ENCODE measurements at regions not wholly inside any gene's neighbourhood (a gene's known extent, or its start where the extent isn't known, plus 50 kb on each side); places are given as distances from the start of the nearest gene placed in this dataset.

DNA sequence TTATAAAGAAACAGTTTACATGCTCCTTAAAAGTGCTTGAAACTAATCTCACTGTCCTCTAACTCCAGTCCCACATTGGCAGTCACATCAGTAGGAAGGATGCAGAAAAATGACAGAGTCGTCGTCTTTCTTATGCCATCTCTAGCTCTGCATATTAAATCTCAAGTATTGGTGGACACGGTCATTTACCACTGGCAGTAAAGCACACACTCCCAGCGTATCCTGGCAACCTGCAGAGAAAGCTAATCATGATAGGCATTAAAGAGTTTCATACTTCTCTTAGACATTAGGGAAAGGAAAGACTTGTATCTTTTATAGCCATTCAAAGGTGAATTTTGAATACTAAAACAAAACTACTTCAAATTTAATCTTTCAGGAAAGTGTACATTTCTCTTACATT is 202.0 kb upstream of the COBL start:
- no peaks in the 10 kb centered on the region for H3K27me3 ChIP-seq

DNA sequence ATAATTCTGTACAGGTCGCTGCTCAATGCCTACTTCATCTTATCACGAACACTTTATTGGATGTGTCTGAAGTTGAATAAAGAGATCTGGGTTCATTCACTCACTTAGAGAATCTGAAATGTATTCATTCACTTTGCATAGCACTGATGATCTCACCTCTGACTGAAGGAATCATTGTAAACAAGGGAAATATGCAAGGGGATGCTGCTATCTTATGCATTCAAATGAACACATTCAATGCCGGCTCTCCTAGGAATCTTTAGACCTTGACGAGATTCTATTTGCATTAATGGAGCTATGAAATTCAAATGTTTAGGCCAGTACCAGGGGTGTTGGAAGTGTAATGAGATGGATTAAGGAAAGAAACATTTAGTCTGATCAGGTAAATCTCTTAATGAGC is 200.6 kb upstream of the COBL start:
- H3K27ac ChIP-seq, result no peak overlapping the region
- DNase-seq, result no peak

More for the DNA sequence above, 202.0 kb upstream of the COBL start:
- H3K27ac ChIP-seq, result no peak overlapping the region
- intact Hi-C loops (cut with DNase I), result no loop called here
- H3K4me3 ChIP-seq, result no peak overlapping the region
- H3K9me3 ChIP-seq, result no peaks in the 10 kb centered on the region
- TF ChIP-seq POLR2A (IDR thresholded peaks at IDR 0.05) (no peak), EP300 (IDR thresholded peaks at IDR 0.05) (no peak), POLR2AphosphoS5 (IDR thresholded peaks at IDR 0.05) (no peak)
- TF ChIP-seq, protein P1, sequence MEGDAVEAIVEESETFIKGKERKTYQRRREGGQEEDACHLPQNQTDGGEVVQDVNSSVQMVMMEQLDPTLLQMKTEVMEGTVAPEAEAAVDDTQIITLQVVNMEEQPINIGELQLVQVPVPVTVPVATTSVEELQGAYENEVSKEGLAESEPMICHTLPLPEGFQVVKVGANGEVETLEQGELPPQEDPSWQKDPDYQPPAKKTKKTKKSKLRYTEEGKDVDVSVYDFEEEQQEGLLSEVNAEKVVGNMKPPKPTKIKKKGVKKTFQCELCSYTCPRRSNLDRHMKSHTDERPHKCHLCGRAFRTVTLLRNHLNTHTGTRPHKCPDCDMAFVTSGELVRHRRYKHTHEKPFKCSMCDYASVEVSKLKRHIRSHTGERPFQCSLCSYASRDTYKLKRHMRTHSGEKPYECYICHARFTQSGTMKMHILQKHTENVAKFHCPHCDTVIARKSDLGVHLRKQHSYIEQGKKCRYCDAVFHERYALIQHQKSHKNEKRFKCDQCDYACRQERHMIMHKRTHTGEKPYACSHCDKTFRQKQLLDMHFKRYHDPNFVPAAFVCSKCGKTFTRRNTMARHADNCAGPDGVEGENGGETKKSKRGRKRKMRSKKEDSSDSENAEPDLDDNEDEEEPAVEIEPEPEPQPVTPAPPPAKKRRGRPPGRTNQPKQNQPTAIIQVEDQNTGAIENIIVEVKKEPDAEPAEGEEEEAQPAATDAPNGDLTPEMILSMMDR (IDR thresholded peaks at IDR 0.05), result no peak
- H3K36me3 ChIP-seq, result no peaks in the 10 kb centered on the region
- DNase-seq, result no peak
- 39 to 79% methylated on average over 4 of the region's 4 CpGs for WGBS, 2 donors
- no peaks in the 10 kb centered on the region for H3K4me1 ChIP-seq

DNA sequence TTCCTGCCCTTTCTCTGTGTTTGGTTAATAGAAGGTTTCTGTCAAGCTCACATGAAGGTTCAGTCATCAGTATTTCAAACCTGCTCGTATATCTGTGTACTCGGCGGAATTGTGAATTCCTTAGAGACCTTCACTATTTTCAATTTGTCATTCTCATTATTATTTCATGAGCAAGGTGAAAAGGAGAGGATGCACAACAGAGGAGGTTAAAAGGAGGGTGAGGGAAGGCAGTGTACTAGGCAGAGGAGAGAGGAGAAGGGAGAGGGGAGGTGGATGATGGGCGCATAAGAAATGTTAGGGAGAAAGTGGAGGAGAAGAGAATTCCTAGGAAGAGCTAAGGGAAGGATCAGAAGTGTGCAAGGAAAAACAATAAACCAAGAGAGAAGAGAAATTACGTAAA is 185.0 kb upstream of the COBL start:
- 79 to 81% methylated on average over 5 of the region's 5 CpGs for WGBS, 2 donors
- Histone ChIP-seq H3K27ac (no peak overlapping the region), H3K4me1 (no peaks in the 10 kb centered on the region), H3K4me3 (no peak overlapping the region), H3K36me3 (no peaks in the 10 kb centered on the region), H3K27me3 (no peaks in the 10 kb centered on the region), H3K9me3 (no peaks in the 10 kb centered on the region)
- intact Hi-C loops (cut with DNase I), result no loop called here
- TF ChIP-seq POLR2AphosphoS5 (IDR thresholded peaks at IDR 0.05) (no peak), POLR2A (IDR thresholded peaks at IDR 0.05) (no peak), EP300 (IDR thresholded peaks at IDR 0.05) (no peak)
- TF ChIP-seq, protein P1 (IDR thresholded peaks at IDR 0.05), result no peak
- no peak for DNase-seq

More for the DNA sequence above, 200.6 kb upstream of the COBL start:
- TF ChIP-seq EP300 (IDR thresholded peaks at IDR 0.05) (no peak), POLR2AphosphoS5 (IDR thresholded peaks at IDR 0.05) (no peak), POLR2A (IDR thresholded peaks at IDR 0.05) (no peak)
- TF ChIP-seq, protein P1 (IDR thresholded peaks at IDR 0.05), result no peak
- no peaks in the 10 kb centered on the region for H3K36me3 ChIP-seq
- H3K4me1 ChIP-seq, result no peaks in the 10 kb centered on the region
- 78 to 95% methylated on average over 4 of the region's 4 CpGs for WGBS, 2 donors
- no peaks in the 10 kb centered on the region for H3K27me3 ChIP-seq
- no peaks in the 10 kb centered on the region for H3K9me3 ChIP-seq
- intact Hi-C loops (cut with DNase I), result no loop called here
- no peak overlapping the region for H3K4me3 ChIP-seq

DNA sequence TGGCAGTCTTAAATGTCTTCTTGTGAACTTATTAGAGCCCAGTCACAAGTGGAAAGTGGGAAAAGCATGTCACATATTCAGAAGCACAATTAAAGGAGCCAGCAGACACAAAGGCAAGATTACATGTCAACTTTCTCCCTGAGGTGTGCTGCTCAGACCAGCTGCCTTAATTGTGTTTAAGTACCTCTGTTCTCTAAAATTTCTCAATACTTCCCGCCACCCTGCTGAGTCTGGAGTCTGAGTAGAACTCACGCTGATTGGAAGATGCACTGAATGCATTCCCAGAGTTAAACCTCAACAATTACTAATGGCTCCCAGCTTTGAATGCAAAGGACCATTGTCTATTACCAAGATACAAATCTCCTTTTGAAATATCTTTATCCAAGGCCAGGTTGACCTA is 166.4 kb upstream of the COBL start:
- intact Hi-C loops (cut with DNase I), result no loop called here
- 93 to 95% methylated on average over 2 of the region's 2 CpGs for WGBS, 2 donors

More for the DNA sequence above, 166.4 kb upstream of the COBL start:
- no peaks in the 10 kb centered on the region for H3K27me3 ChIP-seq
- H3K36me3 ChIP-seq, result no peaks in the 10 kb centered on the region
- H3K27ac ChIP-seq, result no peak overlapping the region
- no peaks in the 10 kb centered on the region for H3K4me1 ChIP-seq
- no peaks in the 10 kb centered on the region for H3K9me3 ChIP-seq
- H3K4me3 ChIP-seq, result no peak overlapping the region
- TF ChIP-seq EP300 (IDR thresholded peaks at IDR 0.05), result no peak
- TF ChIP-seq POLR2AphosphoS5 (IDR thresholded peaks at IDR 0.05), result no peak
- TF ChIP-seq, protein P1 (IDR thresholded peaks at IDR 0.05), result no peak
- TF ChIP-seq POLR2A (IDR thresholded peaks at IDR 0.05), result no peak
- no peak for DNase-seq

Data from sigmoid colon (tissue), 6 donors.